Type B pancreatic cell (in vitro differentiated cells): ENCODE measurements at regions not wholly inside any gene's neighbourhood (a gene's known extent, or its start where the extent isn't known, plus 50 kb on each side); places are given as distances from the start of the nearest gene placed in this dataset.

Source experiments
- DNase-seq: peaks from one replicate; pipeline ENCODE4 v3.0.0; 2021; ENCODE audit warnings: mixed read lengths; ENCODE audit not compliant: unreplicated experiment; ENCODE audit errors: extremely low spot score
- H3K27ac Mint-ChIP-seq: 2 replicates; pipeline ENCODE4 v1.8.0; 2021; ENCODE audit warnings: mild to moderate bottlenecking, mixed read lengths
- H3K27me3 Mint-ChIP-seq: 2 replicates; pipeline ENCODE4 v1.8.0; 2021; ENCODE audit warnings: mixed read lengths
- H3K36me3 Mint-ChIP-seq: 2 replicates; pipeline ENCODE4 v1.8.0; 2021; ENCODE audit warnings: mixed read lengths
- H3K4me1 Mint-ChIP-seq: one replicate; pipeline ENCODE4 v1.8.0; 2021; ENCODE audit warnings: mixed read lengths; ENCODE audit not compliant: unreplicated experiment
- H3K4me3 Mint-ChIP-seq: 2 replicates; pipeline ENCODE4 v1.8.0; 2021; ENCODE audit warnings: mild to moderate bottlenecking, mixed read lengths
- H3K9me3 Mint-ChIP-seq: 2 replicates; pipeline ENCODE4 v1.8.0; 2021; ENCODE audit warnings: mixed read lengths
- CTCF ChIP-seq: fragments of 200-600 bp; sonication (generic); conservative IDR thresholded peaks from 2 replicates; pipeline ENCODE4 v1.5.0; 2021; ENCODE audit warnings: antibody characterized with exemption, mild to moderate bottlenecking

GRCh38 chr11:130806746-130807145 is 109.5 kb downstream of the SNX19 start:
- H3K4me1 Mint-ChIP-seq: peaks cover 15% of the 10 kb centered on the region
- H3K36me3 Mint-ChIP-seq: no peaks in the 10 kb centered on the region
- no peak overlapping the region for H3K4me3 Mint-ChIP-seq
- no peak for DNase-seq
- H3K9me3 Mint-ChIP-seq: no peaks in the 10 kb centered on the region
- H3K27me3 Mint-ChIP-seq: peaks cover 4% of the 10 kb centered on the region
- no peak for TF ChIP-seq CTCF
- peak overlapping the region; percentile 60 for H3K27ac Mint-ChIP-seq

- Mint-ChIP-seq H3K36me3 (no peaks in the 10 kb centered on the region), H3K27ac (no peak overlapping the region)
Observed at GRCh38 chr11:130808541-130808940, 107.7 kb downstream of the SNX19 start.

GRCh38 chr11:130813196-130813595 is 103.1 kb downstream of the SNX19 start:
- Mint-ChIP-seq H3K4me1 (peaks cover 29% of the 10 kb centered on the region), H3K27me3 (peaks cover 8% of the 10 kb centered on the region), H3K9me3 (peaks cover 5% of the 10 kb centered on the region), H3K36me3 (no peaks in the 10 kb centered on the region), H3K27ac (no peak overlapping the region), H3K4me3 (no peak overlapping the region)
- no peak for DNase-seq
- TF ChIP-seq CTCF: no peak

More at GRCh38 chr11:130808541-130808940, 107.7 kb downstream of the SNX19 start:
- Mint-ChIP-seq H3K4me3 (no peak overlapping the region), H3K9me3 (no peaks in the 10 kb centered on the region), H3K4me1 (peaks cover 10% of the 10 kb centered on the region), H3K27me3 (peaks cover 11% of the 10 kb centered on the region)
- TF ChIP-seq CTCF: no peak
- DNase-seq: no peak

GRCh38 chr11:130813638-130814037 is 102.6 kb downstream of the SNX19 start:
- peaks cover 29% of the 10 kb centered on the region for H3K4me1 Mint-ChIP-seq
- no peak overlapping the region for H3K4me3 Mint-ChIP-seq
- no peak for TF ChIP-seq CTCF
- peaks cover 5% of the 10 kb centered on the region for H3K9me3 Mint-ChIP-seq
- DNase-seq: no peak
- peaks cover 8% of the 10 kb centered on the region for H3K27me3 Mint-ChIP-seq
- no peaks in the 10 kb centered on the region for H3K36me3 Mint-ChIP-seq
- H3K27ac Mint-ChIP-seq: no peak overlapping the region

- H3K27me3 Mint-ChIP-seq: peaks cover 11% of the 10 kb centered on the region
- no peak for TF ChIP-seq CTCF
- H3K4me1 Mint-ChIP-seq: peaks cover 34% of the 10 kb centered on the region
- DNase-seq: no peak
- H3K4me3 Mint-ChIP-seq: peak overlapping the region; percentile 2
- no peaks in the 10 kb centered on the region for H3K36me3 Mint-ChIP-seq
- peaks cover 5% of the 10 kb centered on the region for H3K9me3 Mint-ChIP-seq
- peak overlapping the region; percentile 32 for H3K27ac Mint-ChIP-seq
Observed at GRCh38 chr11:130814440-130815096, 101.7 kb downstream of the SNX19 start.
